Cardiac muscle cell (in vitro differentiated cells and primary cell): ENCODE measurements at regions not wholly inside any gene's neighbourhood (a gene's known extent, or its start where the extent isn't known, plus 50 kb on each side); places are given as distances from the start of the nearest gene placed in this dataset.
A peak's percentile ranks its signal among the peaks of the same experiment; 100 is the strongest.

ENCODE experiments used
- DNase-seq, 2 donors: peaks; one replicate each; pipeline versions ENCODE4 v3.0.0 to v3.0.0-alpha.2; 2010 to 2017; ENCODE audit warnings: low read depth in 1 of 2, low spot score in 1 of 2
- H3K27ac ChIP-seq: fragments of 200-600 bp; sonication (generic); 2 replicates; pipeline ENCODE4 v1.5.1; 2016
- H3K27me3 ChIP-seq: fragments of 200-600 bp; sonication (generic); 2 replicates; pipeline ENCODE4 v1.6.0; 2016; ENCODE audit warnings: control low read depth
- H3K36me3 ChIP-seq: fragments of 200-600 bp; sonication (generic); 2 replicates; pipeline ENCODE4 v1.5.1; 2016; ENCODE audit warnings: control low read depth
- H3K4me1 ChIP-seq: fragments of 200-600 bp; sonication (generic); 2 replicates; pipeline ENCODE4 v1.8.1; 2017; ENCODE audit warnings: low read depth, mild to moderate bottlenecking, mixed run types
- H3K4me3 ChIP-seq: fragments of 200-600 bp; sonication (generic); 2 replicates; pipeline ENCODE4 v1.5.1; 2016; ENCODE audit warnings: mild to moderate bottlenecking
- H3K9me3 ChIP-seq: fragments of 200-600 bp; sonication (generic); 2 replicates; pipeline ENCODE4 v1.5.1; 2017; ENCODE audit warnings: low read depth, mild to moderate bottlenecking, control low read depth
- TF ChIP-seq, protein P1 (sequence below): IDR thresholded peaks from 2 replicates; pipeline ENCODE4 v1.5.1; 2012; ENCODE audit warnings: low read depth, mild to moderate bottlenecking, low read length

GRCh38 chr12:89250213-89250612 is 102.1 kb downstream of the DUSP6 start:
- Histone ChIP-seq H3K27me3 (no peaks in the 10 kb centered on the region), H3K9me3 (no peaks in the 10 kb centered on the region), H3K4me1 (peaks cover 25% of the 10 kb centered on the region), H3K36me3 (no peaks in the 10 kb centered on the region), H3K4me3 (no peak overlapping the region), H3K27ac (no peak overlapping the region)
- no peak for DNase-seq
- TF ChIP-seq, protein P1, sequence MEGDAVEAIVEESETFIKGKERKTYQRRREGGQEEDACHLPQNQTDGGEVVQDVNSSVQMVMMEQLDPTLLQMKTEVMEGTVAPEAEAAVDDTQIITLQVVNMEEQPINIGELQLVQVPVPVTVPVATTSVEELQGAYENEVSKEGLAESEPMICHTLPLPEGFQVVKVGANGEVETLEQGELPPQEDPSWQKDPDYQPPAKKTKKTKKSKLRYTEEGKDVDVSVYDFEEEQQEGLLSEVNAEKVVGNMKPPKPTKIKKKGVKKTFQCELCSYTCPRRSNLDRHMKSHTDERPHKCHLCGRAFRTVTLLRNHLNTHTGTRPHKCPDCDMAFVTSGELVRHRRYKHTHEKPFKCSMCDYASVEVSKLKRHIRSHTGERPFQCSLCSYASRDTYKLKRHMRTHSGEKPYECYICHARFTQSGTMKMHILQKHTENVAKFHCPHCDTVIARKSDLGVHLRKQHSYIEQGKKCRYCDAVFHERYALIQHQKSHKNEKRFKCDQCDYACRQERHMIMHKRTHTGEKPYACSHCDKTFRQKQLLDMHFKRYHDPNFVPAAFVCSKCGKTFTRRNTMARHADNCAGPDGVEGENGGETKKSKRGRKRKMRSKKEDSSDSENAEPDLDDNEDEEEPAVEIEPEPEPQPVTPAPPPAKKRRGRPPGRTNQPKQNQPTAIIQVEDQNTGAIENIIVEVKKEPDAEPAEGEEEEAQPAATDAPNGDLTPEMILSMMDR, result no peak

DNA sequence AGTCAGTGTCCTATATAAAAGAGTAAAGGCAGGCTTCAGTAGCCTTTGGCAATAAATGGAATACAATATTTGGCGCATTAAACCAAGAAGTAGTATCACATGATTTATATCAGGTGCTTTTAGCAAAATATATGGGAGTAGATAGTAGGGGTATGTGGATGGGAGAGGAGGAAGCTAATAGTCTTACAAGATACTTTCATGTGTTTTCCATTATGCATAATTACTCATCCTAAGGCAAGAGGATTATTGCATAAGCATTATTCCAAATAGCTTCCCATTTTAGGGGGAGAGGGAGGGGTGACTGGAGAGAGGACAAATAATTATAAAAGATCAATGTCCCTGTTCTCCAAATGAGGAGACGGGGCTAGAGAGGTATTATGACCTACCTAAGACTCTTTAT is 104.3 kb downstream of the DUSP6 start:
- Histone ChIP-seq H3K4me1 (peaks cover 31% of the 10 kb centered on the region), H3K4me3 (no peak overlapping the region), H3K27me3 (no peaks in the 10 kb centered on the region), H3K36me3 (no peaks in the 10 kb centered on the region), H3K27ac (no peak overlapping the region), H3K9me3 (no peaks in the 10 kb centered on the region)
- DNase-seq, result no peak
- TF ChIP-seq, protein P1, result no peak

- no peak overlapping the region for H3K4me3 ChIP-seq
- peaks cover 31% of the 10 kb centered on the region for H3K4me1 ChIP-seq
- no peaks in the 10 kb centered on the region for H3K36me3 ChIP-seq
- DNase-seq, result no peak
- H3K27ac ChIP-seq, result no peak overlapping the region
- H3K27me3 ChIP-seq, result no peaks in the 10 kb centered on the region
- TF ChIP-seq, protein P1, result no peak
- no peaks in the 10 kb centered on the region for H3K9me3 ChIP-seq
Measured at GRCh38 chr12:89247541-89247942, 104.8 kb downstream of the DUSP6 start.

DNA sequence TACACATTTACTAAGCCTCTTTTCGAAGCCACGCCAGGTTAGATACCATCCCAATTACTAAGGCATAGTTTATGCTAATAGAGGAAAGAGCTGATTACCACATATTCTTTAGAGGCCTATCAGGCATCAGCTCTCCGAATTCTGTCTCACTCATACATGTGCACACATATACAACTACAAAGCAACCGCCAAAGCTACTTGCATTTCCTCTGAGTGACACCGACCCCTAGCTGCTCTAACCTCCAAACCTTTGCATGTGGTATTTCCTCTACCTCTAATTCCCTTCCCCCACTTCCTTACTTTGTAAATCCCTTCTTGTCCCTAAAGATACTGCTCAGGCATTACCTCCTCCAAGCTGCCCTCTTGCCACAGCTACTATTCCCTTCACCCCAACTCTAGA is 107.2 kb downstream of the DUSP6 start:
- no peaks in the 10 kb centered on the region for H3K36me3 ChIP-seq
- no peaks in the 10 kb centered on the region for H3K27me3 ChIP-seq
- no peaks in the 10 kb centered on the region for H3K9me3 ChIP-seq
- H3K4me1 ChIP-seq, result peaks cover 11% of the 10 kb centered on the region
- DNase-seq, result peak in 1 of 2 donors; percentile 58
- TF ChIP-seq, protein P1, result no peak
- no peak overlapping the region for H3K27ac ChIP-seq
- no peak overlapping the region for H3K4me3 ChIP-seq

- H3K4me3 ChIP-seq, result no peak overlapping the region
- peak in 1 of 2 donors; percentile 84 for DNase-seq
- no peak overlapping the region for H3K27ac ChIP-seq
- no peaks in the 10 kb centered on the region for H3K36me3 ChIP-seq
- H3K27me3 ChIP-seq, result no peaks in the 10 kb centered on the region
- TF ChIP-seq, protein P1, result no peak
- peaks cover 7% of the 10 kb centered on the region for H3K4me1 ChIP-seq
- H3K9me3 ChIP-seq, result no peaks in the 10 kb centered on the region
Measured at GRCh38 chr12:89244536-89244935, 107.8 kb downstream of the DUSP6 start.

- H3K27ac ChIP-seq, result no peak overlapping the region
- H3K4me1 ChIP-seq, result peaks cover 7% of the 10 kb centered on the region
- H3K36me3 ChIP-seq, result no peaks in the 10 kb centered on the region
- no peaks in the 10 kb centered on the region for H3K9me3 ChIP-seq
- TF ChIP-seq, protein P1, result no peak
- DNase-seq, result no peak
- H3K4me3 ChIP-seq, result no peak overlapping the region
- H3K27me3 ChIP-seq, result no peaks in the 10 kb centered on the region
Measured at GRCh38 chr12:89243771-89244170, 108.5 kb downstream of the DUSP6 start.
